Stomach (tissue), 4 donors: ENCODE measurements at regions not wholly inside any gene's neighbourhood (a gene's known extent, or its start where the extent isn't known, plus 50 kb on each side); places are given as distances from the start of the nearest gene placed in this dataset.

ENCODE experiments used
- CTCF ChIP-seq, 7 experiments: fragments of 450-650 bp in 4 of 7; fragments of 200-600 bp in 3 of 7; sonication (generic) in 3 of 7; IDR thresholded peaks; one replicate each; pipeline ENCODE4 v1.5.1; 2016 to 2019; ENCODE audit warnings: antibody characterized with exemption in 7 of 7, control low read depth in 2 of 7, mild to moderate bottlenecking in 1 of 7
- EP300 ChIP-seq: sonication (generic); formaldehyde crosslinking; IDR thresholded peaks from one replicate; pipeline ENCODE4 v1.6.1; 2017; ENCODE audit warnings: antibody characterized with exemption
- POLR2A ChIP-seq, 4 donors: fragments of 450-650 bp; IDR thresholded peaks; one replicate each; pipeline ENCODE4 v1.6.1; 2016; ENCODE audit warnings: antibody characterized with exemption in 4 of 4, control low read depth in 2 of 4, mild to moderate bottlenecking in 1 of 4, moderate library complexity in 1 of 4

GRCh38 chr2:59868981-59869380 lies 684.5 kb downstream of the BCL11A start:
- TF ChIP-seq CTCF (IDR thresholded peaks at IDR 0.05) (no peak), EP300 (no peak), POLR2A (IDR thresholded peaks at IDR 0.05) (no peak)
